Lung (tissue), 11 donors: ENCODE measurements at regions not wholly inside any gene's neighbourhood (a gene's known extent, or its start where the extent isn't known, plus 50 kb on each side); places are given as distances from the start of the nearest gene placed in this dataset.
A peak's percentile ranks its signal among the peaks of the same experiment; 100 is the strongest.

ENCODE experiments used
- ATAC-seq: fragments of 200-7000 bp; cut with Tn5 transposase; one replicate; pipeline ENCODE4 v1.9.1; 2020; ENCODE audit warnings: moderate number of reproducible peaks; ENCODE audit not compliant: insufficient read depth, low FRiP score
- DNase-seq, 3 donors: peaks; one replicate each; pipeline ENCODE4 v3.0.0-alpha.2; 2013 to 2017
- H3K27ac ChIP-seq, 2 donors: one replicate each; pipeline ENCODE4 v1.5.1; 2013; ENCODE audit warnings: mild to moderate bottlenecking in 2 of 2, moderate library complexity in 2 of 2, control low read depth in 1 of 2, inconsistent platforms in 1 of 2, low read depth in 1 of 2, low read length in 1 of 2
- H3K27me3 ChIP-seq, 3 donors: one replicate each; pipeline ENCODE4 v1.5.1; 2013; ENCODE audit warnings: low read length in 2 of 3; ENCODE audit not compliant: control insufficient read depth in 3 of 3, insufficient read depth in 3 of 3
- H3K36me3 ChIP-seq, 4 donors: one replicate each; pipeline ENCODE4 v1.5.1; 2013; ENCODE audit warnings: low read length in 4 of 4, mild to moderate bottlenecking in 1 of 4, moderate library complexity in 1 of 4; ENCODE audit not compliant: control insufficient read depth in 4 of 4, insufficient read depth in 4 of 4
- H3K4me1 ChIP-seq, 5 donors: one replicate each; pipeline ENCODE4 v1.5.1; 2013; ENCODE audit warnings: low read length in 5 of 5, mild to moderate bottlenecking in 2 of 5, moderate library complexity in 1 of 5; ENCODE audit not compliant: control insufficient read depth in 5 of 5, insufficient read depth in 5 of 5
- H3K4me3 ChIP-seq: one replicate; pipeline ENCODE4 v1.5.1; 2013; ENCODE audit warnings: mild to moderate bottlenecking, control low read depth, moderate library complexity
- H3K9ac ChIP-seq, 2 donors: one replicate each; pipeline ENCODE4 v1.5.1; 2013; ENCODE audit warnings: low read length in 2 of 2, control low read depth in 1 of 2; ENCODE audit not compliant: insufficient read depth in 1 of 2
- H3K9me3 ChIP-seq, 4 donors: one replicate each; pipeline ENCODE4 v1.5.1; 2013; ENCODE audit warnings: low read length in 3 of 4, mild to moderate bottlenecking in 1 of 4, moderate library complexity in 1 of 4; ENCODE audit not compliant: control insufficient read depth in 4 of 4, insufficient read depth in 3 of 4
- CTCF ChIP-seq: IDR thresholded peaks from 2 replicates; pipeline ENCODE4 v1.5.1; 2012; ENCODE audit warnings: mild to moderate bottlenecking; ENCODE audit errors: control extremely low read depth, extremely low read depth
- WGBS, 2 donors: extraction: QIAGEN DNeasy Blood & Tissue Kit; methylation state at CpG; one replicate each; pipeline ENCODE4 v1.1.7; 2013; 5-methylcytosine and 5-hydroxymethylcytosine counted together
- donor health status: control.
- donor health status: control.
- donor health status: Bipolar disorder and iron deficiency.
- donor health status: healthy.
- donor health status: DM: yes; HTN: yes; CAD: no.

- Histone ChIP-seq H3K9me3 (no peaks in the 10 kb centered on the region), H3K36me3 (no peaks in the 10 kb centered on the region), H3K27me3 (no peaks in the 10 kb centered on the region), H3K27ac (no peak overlapping the region), H3K9ac (no peak overlapping the region), H3K4me3 (no peak overlapping the region), H3K4me1 (peaks cover 0 to 7% (median 0%) of the 10 kb centered on the region in 5 donors)
- WGBS, 2 donors = 79 to 86% methylated on average over 2 of the region's 2 CpGs
- no peak for TF ChIP-seq CTCF
- ATAC-seq = no peak
- DNase-seq = no peak
Observed at GRCh38 chr3:193992425-193993037, 143.4 kb upstream of the HES1 start.

DNA sequence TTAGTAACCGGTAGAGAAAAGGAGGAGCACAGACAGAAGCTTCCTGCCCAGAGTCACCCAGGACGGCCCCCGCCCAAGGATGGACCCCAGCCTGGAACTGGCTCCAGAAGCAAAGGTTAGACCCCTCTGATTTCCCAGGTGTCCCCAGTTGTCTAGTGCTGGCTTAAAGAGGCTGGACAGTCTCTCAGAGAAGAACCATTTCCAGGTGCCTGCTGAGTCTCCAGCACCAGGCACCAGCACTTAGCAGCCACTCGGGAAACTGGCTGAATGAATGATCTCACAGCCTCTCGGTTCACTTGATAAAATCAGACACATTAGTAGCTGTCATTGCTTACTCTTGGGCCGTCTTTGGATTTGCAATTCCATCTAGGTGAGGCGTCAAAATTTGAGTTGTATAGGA is 139.7 kb upstream of the HES1 start:
- no peak for DNase-seq
- H3K4me3 ChIP-seq = no peak overlapping the region
- no peaks in the 10 kb centered on the region for H3K36me3 ChIP-seq
- no peaks in the 10 kb centered on the region for H3K9me3 ChIP-seq
- ATAC-seq = no peak
- no peak overlapping the region for H3K27ac ChIP-seq
- WGBS, 2 donors = 85% methylated on average over 7 of the region's 7 CpGs
- peaks cover 0 to 7% (median 0%) of the 10 kb centered on the region in 5 donors for H3K4me1 ChIP-seq
- H3K9ac ChIP-seq = no peak overlapping the region
- no peaks in the 10 kb centered on the region for H3K27me3 ChIP-seq
- no peak for TF ChIP-seq CTCF

GRCh38 chr3:193996641-193997089 is 139.3 kb upstream of the HES1 start:
- H3K9me3 ChIP-seq = no peaks in the 10 kb centered on the region
- no peak overlapping the region for H3K4me3 ChIP-seq
- no peaks in the 10 kb centered on the region for H3K36me3 ChIP-seq
- no peak overlapping the region for H3K9ac ChIP-seq
- H3K27me3 ChIP-seq = no peaks in the 10 kb centered on the region
- peak; percentile 21 for ATAC-seq
- WGBS, 2 donors = 85 to 97% methylated on average over 6 of the region's 6 CpGs
- DNase-seq = no peak
- TF ChIP-seq CTCF = no peak
- peak overlapping the region in 1 of 2 donors; percentile 46 for H3K27ac ChIP-seq
- H3K4me1 ChIP-seq = peaks cover 0 to 7% (median 0%) of the 10 kb centered on the region in 5 donors
